NCI-H446 treated with DMSO at 0.1 percent for 48 hours (cell line): ENCODE measurements at regions not wholly inside any gene's neighbourhood (a gene's known extent, or its start where the extent isn't known, plus 50 kb on each side); places are given as distances from the start of the nearest gene placed in this dataset.

Source experiments
- DNase-seq: peaks from one replicate; lab custom pipeline; 2025; lab: John Stamatoyannopoulos, UW

GRCh38 chrX:80312448-80312847 lies 107.8 kb upstream of the TENT5D start:
- no peak for DNase-seq

- no peak for DNase-seq
Observed at GRCh38 chrX:80316526-80316925, 103.7 kb upstream of the TENT5D start.

- DNase-seq, result no peak
Observed at GRCh38 chrX:80317646-80318045, 102.6 kb upstream of the TENT5D start.

- DNase-seq, result no peak
Observed at GRCh38 chrX:80331285-80331684, 89.0 kb upstream of the TENT5D start.

- DNase-seq, result no peak
Observed at GRCh38 chrX:80334583-80334982, 85.7 kb upstream of the TENT5D start.

- no peak for DNase-seq
Observed at GRCh38 chrX:80335062-80335830, 85.0 kb upstream of the TENT5D start.

GRCh38 chrX:80354966-80355465 lies 65.2 kb upstream of the TENT5D start:
- no peak for DNase-seq
